DMS79 (cell line): ENCODE measurements at regions not wholly inside any gene's neighbourhood (a gene's known extent, or its start where the extent isn't known, plus 50 kb on each side); places are given as distances from the start of the nearest gene placed in this dataset.

Experiments used
- DNase-seq: peaks from one replicate; lab custom pipeline; 2025; lab: John Stamatoyannopoulos, UW

DNA sequence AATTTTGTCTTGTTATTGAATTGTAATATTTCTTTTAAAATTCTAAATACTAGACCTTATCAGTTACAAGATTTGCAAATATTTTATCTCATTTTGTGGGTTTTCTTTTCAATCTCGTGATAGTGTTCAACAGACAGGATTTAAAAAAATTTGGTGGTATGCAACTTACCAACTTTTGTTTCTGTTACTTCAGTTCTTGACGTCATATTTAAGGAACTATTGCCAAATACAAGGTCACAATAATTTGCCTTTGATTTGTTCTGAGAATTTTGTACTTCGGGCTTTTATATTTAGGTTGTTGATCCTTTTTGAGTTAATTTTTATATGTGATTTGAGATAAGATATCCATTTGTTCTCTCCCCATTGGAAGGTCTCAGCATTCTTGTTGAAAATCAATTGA, 876.6 kb downstream of the DCDC2C start:
- DNase-seq = no peak

DNA sequence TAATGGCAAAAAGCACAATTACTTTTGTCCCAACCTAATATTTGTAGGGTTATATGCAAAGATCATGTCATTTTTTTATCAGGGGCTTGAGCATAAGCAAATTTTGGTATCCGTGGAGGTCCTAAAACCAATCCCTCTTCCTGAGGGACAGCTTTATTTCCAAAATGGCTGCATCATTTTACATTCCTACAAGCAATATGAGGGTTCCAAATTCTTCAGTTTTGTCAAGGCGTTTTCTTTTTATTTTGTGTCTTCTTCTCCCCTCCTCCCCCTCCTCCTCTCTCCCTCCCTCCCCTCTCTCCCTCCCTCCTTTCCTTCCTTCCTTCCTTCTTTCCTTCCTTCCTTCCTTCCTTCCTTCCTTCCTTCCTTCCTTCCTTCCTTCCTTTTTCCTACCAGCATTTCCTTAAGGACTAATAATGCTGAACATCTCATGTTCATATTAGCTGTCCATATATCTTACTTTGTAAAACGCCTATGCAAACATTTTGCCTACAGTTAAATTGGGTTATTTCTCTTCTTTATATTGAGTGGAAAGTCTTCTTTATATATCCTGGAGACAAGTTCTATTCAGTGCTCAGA, 881.8 kb downstream of the DCDC2C start:
- no peak for DNase-seq

DNA sequence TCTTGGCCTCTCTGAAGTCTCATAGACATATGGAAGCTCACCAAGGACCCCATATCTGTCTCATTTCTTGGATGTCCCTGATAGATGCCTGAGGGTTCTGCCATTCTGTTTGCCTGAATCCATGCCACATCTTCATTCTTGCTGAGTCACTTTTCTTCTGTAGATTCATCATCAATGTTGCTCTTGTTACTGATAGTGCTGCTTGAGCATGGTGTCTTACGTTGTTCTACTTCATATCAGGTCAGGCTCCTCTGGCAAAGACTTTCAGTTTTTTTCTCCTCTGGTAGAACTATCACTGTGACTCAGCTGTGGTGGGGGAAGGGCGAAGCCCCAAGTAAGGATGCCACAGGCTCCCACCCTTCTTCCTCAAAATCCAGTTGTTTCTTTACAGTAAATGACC, 885.2 kb downstream of the DCDC2C start:
- DNase-seq = no peak

DNA sequence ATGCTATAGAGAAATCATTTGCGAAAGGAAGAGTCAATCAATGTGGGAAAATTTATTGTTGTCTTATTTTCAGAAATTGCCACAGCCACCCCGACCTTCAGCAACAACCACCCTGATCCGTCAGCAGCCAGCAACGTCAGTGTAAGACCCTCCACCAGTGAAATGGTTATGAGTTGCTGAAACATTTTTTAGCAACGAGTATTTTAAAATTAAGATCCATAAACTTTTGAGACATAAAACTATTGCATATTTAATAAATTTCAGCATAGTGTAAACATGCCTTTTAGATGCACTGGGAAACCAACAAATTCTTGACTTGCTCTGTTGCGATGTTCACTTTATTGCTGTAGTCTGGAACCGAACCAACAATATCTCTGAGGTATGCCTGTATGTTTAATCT, 887.9 kb downstream of the DCDC2C start:
- no peak for DNase-seq

DNA sequence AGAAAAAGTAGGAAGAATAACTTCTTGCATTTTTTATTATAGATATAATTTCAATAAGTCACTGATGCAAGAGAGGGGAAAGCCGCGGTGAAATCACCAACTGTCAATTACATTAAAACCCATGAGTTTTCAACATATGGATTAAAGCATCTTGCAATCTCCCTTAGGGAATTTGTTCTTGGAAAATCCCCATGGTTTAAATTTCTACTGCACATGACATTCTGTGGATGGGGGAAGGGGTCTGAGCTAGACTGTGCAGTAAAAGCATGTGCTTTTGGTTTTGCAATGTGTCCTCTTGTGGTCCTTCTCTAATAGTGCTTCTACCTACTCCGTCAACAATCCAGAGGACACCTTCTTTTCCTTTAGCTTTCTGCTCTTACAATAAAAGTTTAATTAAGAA, 894.0 kb downstream of the DCDC2C start:
- DNase-seq = no peak

DNA sequence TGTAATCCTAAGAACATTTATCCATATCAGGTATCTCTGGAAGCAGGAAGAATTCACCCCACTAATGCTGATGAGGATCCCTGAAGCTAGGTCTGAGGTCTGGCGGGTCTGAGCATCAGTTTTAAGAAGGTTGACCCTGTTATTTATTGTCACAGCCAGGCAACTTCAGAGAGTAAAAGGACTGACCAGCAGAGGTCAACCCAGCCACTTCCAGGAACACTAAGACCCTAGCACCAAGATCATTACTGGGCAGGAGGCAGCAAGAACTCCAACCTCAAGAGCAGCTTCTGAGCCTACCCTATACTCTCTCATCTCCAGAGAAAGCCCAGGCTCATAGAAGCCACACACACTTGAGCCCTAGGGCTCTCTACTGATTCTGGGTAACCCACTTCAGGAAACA, 901.4 kb downstream of the DCDC2C start:
- no peak for DNase-seq

DNA sequence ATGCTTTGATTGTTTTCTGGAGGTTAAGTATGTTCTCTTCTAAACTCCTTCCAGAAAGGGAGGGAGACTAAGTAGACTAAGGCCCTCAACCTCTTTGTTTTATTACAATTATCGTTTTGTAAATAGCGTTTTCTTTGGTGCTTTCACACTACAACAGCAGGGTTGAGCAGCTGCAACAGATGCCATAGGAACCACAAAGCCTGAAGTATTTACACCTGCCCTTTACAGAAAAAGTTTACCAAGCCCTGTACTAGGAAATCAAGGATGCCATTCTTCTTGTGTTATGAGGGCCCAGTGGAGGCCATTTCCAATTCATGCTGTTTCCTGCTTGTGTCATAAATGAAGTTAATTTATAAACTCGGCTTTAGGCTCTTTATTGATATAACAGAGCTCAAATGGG, 914.8 kb downstream of the DCDC2C start:
- DNase-seq = peak; percentile 23

DNA sequence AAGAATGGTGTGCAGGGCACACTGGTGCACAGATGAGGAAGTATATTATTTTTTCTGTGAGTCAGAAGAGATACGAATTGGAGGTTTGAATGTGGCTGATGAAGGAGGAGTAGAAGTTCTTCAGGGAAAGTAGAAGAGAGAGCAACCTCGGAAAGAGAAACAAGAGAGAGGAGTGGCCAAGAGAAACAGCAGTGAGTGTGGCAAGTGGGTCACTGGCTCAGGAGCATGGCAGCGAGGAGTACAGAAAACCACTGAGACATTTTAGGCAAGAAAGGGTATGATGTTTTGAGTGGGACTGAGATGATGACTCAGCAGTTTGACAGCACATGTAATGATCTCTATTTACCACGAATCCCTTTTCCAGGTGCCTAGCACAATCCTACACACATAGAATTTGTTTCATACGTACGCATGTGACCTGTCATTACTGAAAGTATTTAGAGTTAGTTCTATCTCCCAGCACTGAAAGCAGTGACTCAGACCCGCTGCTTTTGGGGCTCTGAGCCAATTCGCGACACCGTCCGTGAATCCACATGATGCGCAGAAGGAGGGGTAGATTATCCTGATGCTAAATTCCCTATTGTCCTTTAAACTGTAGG, 915.4 kb downstream of the DCDC2C start:
- DNase-seq = no peak

DNA sequence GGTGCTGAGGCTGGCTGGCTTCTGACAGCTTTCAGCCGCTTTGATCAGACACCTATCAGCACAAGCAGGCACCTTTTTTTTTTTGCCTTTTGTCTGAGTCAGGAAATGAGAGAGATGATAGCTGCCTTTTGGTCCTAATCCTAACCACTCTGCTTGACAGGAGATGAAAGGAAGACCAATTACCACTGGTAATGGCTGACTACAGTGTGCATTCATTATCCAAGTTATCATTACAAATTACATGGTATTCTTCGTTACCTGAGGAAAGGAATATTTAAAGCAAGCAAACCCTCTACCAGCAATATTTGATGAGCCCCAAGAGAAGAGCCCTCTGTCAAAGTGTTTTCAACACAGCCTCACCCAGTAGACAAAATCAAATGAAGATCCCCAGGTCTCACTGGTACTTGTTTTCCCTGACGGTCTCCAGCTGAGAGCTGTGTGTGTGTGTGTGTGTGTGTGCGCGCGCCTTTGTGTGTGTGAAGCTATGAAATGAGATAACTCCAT, 925.7 kb downstream of the DCDC2C start:
- DNase-seq = no peak

DNA sequence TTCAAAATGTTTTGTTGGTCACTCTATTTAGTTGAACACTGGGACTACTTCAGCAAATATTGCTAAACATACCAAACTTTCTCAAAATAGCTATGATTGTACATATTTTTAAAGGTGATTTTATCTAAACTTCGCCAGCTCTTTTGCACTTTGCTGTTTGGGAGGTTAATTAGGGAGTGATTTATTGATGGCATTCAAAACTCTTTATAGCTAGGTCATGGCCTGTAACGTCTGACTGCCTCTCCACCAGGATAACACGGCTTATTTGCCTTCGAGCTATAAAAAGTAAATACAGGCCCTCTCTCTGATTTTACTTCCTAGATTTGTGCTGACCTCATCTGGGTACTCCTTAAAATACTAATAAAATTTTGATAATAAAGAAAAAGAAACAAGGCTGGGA, 931.9 kb downstream of the DCDC2C start:
- DNase-seq = no peak

DNA sequence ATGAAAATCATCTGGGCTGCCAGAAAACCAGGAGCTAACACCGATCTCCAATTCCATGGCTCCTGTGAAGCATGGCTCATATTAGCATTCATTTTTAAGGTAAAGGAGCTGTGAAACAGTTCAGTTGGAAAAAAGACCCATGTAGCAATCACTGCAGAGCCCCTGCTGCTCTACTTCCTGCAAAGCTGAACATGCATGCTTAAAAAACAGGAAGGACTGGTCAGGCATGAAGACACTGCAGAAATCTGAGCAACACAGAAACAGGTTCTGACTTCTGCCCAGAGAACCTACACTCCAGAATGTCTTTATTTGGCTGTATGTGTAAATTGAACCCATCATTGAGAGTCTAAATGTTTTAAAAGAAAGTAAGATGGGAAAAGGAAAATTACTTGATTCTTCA, 950.6 kb downstream of the DCDC2C start:
- DNase-seq = no peak

DNA sequence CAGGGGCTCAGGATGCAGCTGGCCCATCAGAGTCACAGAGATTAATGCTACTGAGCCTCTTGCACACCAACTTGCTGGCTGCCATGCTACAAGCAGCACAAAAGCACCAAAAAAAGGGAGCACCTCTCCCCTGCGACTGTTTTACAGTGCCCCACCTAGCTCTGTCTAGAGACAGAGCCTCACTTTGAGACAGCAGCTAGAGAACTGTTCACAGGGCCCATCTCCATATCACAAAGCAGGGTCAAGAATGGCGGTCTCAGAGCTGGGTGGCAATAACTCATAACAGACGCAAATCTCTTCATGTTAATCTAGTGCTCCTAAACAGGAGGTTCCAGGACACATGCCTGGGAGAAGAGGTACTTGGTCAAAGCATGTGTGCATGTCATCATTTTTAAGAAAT, 953.0 kb downstream of the DCDC2C start:
- no peak for DNase-seq

DNA sequence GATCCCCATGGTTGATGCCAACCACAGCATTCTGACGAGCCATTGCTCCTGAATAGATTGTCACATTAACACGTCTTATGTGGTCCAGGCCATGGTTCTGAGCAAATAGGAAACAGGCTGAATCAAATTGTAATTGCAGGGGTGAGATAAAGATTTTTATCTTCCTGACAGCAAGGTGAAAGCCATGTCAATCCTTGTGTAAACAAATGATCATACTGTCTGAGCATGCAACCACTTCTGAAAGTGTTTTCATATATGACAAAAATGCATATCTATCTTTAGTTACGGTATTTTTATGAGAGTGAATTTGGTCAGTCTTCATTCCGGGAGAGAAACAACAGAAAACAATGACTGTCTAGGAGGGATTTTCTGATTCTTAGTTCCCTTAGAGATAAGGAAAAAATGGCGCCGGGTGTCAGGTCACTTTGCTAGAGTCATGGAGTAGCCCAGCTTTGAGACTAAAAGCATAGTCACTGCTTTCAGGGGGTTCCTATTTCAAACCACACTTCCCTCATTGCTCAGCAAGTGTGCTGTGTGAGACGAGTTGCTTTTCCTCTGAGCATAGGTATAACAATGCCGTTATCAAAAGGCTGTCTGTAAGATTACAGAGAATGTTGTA, 958.9 kb downstream of the DCDC2C start:
- DNase-seq = no peak

DNA sequence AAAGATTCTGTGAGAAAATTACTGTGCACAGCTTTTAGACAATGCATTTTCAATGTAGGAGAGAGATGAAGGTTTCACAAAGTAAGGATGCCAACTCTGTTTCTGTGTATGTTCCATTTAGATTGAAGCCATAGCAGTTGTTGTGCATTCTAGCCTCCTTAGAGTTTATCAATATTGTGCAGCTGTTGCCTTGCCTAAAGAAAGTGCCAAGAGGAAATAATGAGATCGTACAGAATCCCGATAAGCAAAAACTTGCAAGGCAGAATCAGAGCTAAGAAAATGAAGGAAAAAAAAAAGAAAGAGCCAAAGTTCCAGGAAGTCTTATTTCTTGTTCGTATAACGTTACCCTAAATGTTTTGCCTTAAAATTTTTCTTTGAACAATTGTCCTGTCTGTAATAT, 965.0 kb downstream of the DCDC2C start:
- DNase-seq = no peak

DNA sequence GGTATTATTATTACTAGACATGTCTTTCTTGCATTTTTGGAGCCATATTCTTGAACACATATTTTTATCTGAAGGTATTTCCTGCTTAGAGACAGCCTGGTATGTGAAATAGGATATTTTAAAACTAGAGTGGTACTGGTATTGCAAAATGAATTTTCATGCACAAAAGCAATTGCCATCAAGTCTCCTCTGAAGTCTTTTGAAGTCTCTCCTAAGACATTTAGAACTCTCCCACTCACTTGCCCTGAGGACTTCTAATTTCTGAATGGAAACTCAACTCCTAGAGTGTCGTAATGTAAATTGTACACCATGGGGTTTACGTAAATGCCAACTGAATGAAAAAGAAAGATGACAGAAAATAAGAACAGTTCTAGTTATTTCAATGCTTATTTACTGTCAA, 967.0 kb downstream of the DCDC2C start:
- DNase-seq = no peak

DNA sequence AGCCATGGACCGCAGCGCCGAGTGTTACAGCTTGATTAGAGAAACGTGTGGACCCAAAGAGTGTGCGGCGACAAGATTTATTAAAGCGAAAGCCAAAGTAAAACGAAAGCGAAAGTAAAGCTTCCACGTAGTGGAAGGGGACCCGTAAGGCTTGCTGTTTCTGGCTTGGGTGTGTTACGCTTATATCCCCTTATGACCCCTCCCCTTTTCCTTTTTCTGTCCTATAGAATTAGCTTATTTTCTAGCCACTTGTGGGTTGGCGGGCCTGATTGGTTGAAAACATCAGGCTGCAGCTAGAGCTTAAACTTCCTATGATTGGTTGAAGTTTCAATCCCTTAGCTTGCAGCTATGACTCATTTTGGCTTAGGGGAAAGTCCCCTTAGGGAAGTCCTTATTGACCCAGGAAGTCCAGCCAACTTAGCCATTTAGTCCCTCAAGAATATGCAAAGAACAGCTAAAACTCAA, 969.7 kb downstream of the DCDC2C start:
- peak; percentile 86 for DNase-seq

DNA sequence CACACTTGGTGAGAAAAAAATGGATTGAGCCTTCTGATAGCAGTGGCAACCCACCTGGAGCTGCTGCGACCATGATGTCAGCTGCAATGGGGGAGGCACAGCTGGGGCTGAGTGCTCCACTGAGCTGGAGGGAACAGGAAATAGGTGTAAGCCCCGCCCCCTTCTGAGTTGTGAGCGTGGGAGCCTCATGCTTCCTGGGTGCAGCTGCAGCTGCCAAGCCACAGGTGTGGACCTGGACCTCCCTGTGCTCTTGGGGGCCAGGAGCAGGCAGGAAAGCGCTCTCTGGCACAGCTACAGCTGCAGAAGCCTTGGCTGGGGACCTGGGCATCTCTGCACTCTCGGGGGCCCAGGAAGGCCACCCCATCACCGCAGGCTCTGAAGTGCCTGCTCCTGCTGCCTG, 970.6 kb downstream of the DCDC2C start:
- no peak for DNase-seq

DNA sequence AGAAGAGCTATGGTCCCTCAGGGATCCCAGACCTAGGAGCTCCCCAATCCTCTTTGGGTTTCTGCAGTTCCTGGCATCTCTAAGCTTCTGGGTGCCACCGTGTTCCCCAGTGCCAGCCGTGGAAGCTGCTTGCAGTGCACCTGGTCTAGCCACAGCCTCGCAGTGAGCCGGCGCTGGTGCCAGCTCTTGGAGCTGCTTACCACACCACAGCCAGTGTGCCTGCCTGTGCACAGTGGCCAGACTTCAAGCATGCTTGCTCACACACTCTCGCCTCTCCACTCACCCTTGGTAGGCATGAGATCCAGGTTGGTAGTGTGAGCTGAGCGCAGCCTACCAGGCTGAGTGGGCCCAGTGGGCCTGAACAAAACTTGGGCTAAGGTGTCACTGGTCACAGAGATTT, 971.9 kb downstream of the DCDC2C start:
- DNase-seq = no peak

DNA sequence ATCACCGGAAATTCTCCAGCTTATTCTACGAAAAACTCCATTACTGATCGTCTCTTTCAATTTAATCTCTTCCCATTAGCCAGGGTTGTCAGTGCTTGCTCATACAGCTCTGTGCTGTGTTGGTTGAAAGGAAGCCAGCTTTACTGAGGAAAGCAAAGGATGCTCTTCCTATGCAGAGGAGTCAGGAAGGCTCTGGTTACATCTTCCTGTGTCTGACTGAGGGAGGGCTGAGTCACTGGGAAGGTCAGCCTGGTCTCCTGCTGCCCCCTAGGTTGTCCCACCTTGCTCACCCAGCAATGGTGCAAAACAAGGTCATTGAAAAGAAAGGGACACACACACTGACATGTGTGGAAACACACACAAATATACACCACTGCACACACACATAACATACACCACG, 975.6 kb downstream of the DCDC2C start:
- no peak for DNase-seq

DNA sequence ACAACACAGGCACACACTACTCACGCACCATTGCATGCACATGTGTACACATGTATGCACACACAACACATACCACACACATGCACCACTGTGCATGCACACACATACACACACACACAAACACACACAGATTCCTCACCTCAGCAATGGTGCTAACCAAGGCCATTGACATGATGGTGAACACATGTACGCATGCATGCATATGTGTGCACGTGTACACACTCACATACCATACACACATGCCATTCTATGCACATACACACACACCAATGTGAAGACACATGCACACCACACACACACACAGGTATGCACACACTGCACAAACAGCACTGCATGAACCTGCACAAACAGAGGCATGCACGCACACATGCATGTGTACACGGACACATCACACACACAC, 976.0 kb downstream of the DCDC2C start:
- no peak for DNase-seq

DNA sequence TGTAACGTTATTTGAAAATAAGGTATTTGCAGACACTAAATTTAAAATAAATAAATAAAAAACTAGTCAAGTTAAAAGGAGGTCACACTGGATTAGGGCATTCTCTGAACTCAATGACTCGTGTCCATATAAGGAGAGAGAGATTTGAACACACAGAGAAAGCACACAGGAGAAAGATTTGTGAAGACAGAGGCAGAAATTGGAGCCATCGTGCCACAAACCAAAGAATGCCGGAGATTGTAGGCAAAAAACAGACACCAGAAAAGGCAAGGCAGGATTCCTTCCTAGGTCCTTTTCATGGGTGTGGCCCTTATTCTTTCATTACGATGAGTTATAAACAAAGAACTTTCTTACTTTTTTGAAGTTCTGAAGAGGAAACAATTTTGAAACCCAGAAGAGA, 981.5 kb downstream of the DCDC2C start:
- no peak for DNase-seq

DNA sequence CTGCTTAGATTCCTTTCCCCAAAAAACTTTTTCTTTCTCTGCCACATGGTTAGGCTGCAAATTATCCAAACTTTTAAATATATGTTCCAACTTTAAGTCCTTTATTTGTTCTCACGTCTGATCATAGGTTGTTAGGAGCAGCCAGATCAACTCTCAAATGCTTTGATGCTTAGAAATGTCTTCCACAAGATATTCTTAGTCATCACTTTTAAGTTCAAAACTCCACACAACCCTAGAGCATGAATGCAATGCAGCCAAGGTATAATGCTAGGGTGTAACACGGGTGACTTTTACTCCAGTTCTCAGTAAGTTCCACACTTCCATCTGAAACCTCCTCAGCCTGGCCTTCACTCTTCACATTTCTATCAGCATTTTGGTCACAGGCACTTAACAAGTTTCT, 987.5 kb downstream of the DCDC2C start:
- no peak for DNase-seq

DNA sequence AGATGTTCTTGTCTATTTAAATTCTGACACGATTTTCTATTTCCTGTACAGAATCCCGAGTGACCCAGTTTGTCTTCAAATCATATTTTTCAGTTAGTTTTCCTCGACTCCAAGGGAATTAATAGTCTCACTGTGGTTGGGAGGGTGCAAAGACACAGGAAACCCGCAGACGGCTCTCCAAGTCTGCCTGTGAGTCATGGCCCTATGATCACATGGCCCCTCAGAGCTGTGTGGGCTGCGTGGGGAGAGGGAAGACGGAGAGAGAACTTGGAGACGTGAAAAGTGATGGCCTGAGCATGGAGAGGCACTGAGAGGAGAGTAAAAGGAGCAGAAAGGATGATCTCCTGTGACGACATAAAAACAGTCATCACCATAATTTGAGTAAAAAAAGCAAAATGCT, 989.9 kb downstream of the DCDC2C start:
- no peak for DNase-seq
